GM19452 (cell line): ENCODE measurements at regions not wholly inside any gene's neighbourhood (a gene's known extent, or its start where the extent isn't known, plus 50 kb on each side); places are given as distances from the start of the nearest gene placed in this dataset.

Source experiments
- ATAC-seq: cut with Tn5 transposase; IDR thresholded peaks from one replicate; pipeline ENCODE4 v1.9.1; 2021; ENCODE audit not compliant: unreplicated experiment

DNA sequence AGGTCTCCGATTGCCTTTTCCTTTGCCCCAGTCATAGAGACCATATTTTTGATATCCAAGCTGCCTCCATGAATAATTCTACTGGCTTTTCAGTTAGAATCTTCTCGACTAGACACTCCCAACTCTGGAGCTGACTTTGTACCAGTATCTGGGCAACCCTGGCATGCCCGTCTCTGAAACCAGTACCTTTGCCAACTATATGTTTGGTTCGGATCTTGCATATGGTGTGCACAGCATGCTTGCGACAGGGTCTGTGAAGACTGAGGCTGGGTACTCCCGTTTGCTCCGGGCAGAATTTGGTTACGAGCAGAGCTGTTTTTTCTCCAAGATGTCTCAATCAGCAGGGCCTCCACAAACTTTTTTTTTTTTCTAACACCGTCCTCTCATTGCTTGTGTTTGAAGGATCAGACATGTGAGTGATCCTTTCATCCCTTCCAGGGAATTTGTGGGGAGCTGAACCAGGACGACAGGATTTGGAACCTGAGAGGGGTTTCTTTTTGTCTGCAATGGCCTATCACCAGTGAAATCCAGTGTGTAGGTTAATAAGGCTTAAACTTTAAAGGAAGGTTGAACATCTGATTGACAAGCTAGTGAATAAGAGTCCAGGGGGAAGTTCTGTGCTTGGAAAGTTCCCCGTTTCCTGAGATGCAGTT is 322.3 kb downstream of the MYCN start:
- ATAC-seq: no peak

DNA sequence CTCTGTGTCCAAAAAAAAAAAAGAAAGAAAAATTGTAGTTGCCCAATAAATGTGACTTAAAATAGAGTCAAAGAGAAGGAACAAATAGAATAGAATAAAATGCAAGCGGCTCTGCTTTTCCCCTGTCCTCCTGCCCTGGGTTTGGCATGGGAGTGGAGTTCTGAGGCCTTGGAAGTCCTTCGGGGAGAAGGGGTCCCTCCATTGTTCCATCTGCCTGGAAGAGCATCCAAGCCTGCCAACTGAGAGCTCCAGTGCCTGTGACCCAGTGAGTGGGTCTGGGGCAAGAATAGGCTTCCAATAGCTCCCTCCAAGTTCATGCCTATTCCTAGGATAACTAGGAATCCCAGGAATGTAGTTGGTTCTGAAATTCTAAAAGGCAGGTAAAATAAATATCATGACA is 321.4 kb downstream of the MYCN start:
- ATAC-seq: no peak

GRCh38 chr2:16261071-16261470 is 320.7 kb downstream of the MYCN start:
- ATAC-seq: no peak

GRCh38 chr2:16260041-16260830 is 319.9 kb downstream of the MYCN start:
- no peak for ATAC-seq

DNA sequence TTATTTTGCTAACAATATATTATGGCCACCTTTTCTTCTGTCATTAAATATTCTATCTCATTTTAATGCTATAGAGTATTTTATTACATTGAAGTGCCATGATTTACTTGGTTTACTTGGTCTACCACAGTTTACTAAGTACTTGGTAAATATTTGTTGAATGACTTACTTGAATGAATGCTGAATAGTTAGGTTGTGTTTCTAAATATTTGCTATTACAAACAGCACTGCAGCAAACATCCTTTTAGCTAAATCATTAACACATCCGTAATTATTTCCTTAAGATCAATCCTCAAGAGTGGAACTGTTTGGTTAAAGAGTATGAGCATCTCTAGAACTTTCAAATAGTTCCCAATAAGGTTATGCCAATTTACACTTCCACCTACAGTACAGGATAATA is 318.7 kb downstream of the MYCN start:
- ATAC-seq: no peak

DNA sequence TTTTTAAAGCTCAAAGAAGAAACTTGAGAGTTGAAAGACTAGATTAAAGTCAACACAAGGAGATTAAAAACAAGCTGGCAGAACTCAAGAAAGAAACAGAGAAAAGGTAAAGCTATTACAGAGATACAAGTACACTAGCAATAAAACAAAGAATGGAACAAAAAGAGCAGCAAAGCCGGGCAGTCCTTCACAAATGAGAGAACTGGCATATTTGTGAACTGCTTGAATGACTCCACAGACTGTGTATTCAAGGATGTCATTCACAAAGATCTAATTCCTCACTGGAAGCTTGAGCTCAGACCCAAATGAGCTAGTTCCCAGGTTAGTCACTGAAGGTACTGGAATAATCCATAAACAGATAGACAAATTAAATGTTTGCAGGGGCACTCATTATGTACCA is 318.0 kb downstream of the MYCN start:
- ATAC-seq: no peak

GRCh38 chr2:16257322-16258028 is 317.1 kb downstream of the MYCN start:
- no peak for ATAC-seq

DNA sequence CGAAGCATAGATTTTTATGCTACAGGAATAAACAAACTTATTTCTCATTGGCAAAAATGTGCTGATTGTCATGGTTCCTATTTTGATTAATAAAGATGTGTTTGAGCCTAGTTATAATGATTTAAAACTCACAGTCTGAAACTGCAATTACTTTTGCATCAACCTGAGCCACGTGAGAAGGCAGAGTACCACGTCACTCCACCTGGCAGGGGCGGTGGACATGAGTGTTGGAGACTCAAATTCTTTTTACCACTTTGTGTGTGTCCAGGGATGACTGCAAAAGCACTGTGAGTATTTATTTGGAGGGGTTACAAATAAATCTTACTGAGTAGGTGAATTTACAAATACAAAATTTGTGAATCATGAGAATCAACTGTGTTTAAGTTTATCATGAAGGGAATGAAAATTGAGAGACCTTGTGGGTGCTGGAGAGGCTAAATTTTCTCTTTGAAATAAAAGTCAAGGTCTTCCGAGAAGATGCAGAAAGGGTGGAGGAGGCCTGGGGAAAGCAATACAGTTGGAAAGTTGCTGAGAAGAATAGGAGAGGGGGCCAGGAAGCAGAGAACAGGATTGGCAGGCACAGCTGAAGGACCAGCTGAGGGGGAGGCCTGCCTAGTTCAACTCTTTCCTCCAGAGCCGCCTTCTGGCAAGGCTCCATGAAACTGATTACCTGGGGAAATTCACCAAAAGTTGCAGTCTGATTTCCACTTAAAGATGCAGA is 316.4 kb downstream of the MYCN start:
- ATAC-seq: no peak

DNA sequence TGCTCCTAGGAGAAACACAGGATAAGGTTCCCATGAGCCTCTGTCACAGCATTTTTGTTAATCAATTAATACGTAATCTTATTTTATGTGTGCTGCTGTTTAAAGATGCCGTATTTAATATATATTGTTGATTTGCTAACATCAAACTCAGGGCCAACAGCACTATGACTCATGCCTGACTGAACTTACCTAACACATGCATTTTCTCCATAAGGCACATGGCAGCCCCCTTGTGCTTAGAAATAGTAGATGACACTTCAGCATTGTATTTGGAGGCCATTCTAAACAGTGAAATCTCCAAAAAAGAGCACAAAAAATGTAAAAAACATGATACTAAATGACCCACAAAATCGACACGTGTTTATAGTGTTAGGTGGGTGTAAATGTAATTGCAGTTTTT is 314.8 kb downstream of the MYCN start:
- no peak for ATAC-seq

GRCh38 chr2:16254356-16254965 is 314.1 kb downstream of the MYCN start:
- ATAC-seq: no peak

GRCh38 chr2:16253291-16253690 is 312.9 kb downstream of the MYCN start:
- no peak for ATAC-seq

- ATAC-seq: no peak
Measured at GRCh38 chr2:16252891-16253290, 312.5 kb downstream of the MYCN start.

- ATAC-seq: no peak
Measured at GRCh38 chr2:16252251-16252650, 311.9 kb downstream of the MYCN start.

GRCh38 chr2:16251511-16252225 is 311.3 kb downstream of the MYCN start:
- no peak for ATAC-seq

DNA sequence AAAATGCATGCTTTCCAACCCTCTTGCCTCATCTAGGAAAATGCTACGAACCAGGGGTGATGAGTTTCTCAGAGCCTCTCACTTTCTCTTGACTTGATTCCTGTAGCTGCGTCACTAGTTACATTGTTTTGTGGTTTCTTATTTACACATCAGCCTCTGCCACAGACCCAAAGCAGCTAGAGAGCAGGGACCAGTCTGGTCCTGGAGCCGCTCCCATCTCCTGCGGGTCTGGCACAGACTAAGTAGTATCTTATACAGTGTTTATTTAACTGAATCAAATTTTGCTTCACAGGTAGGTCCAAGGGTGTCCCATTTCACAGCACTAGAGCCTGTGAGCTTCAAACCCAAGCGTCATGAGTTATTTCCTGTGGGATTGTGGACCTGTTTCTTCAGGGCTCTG is 310.5 kb downstream of the MYCN start:
- ATAC-seq: no peak

DNA sequence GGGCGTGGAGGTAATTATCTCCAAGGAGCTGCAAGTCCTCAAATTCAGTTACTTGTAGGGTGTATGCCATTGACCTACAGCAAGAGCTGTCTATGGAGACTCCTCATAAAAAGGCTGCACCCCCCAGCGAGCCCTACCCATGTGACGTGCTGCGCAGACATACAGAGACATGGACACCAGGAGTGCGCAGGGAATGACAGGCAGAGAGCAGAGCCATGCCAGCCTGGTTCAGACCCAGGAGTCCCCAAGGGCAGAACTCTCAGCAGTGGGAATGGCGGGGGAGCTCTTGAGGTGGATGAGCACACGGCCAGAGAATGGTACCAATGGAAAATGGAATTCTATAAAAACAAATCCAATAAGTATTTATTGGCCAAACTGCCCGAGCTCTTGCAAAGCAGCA is 310.1 kb downstream of the MYCN start:
- ATAC-seq: no peak

- ATAC-seq: no peak
Measured at GRCh38 chr2:16250056-16250425, 309.7 kb downstream of the MYCN start.

GRCh38 chr2:16249246-16250055 is 309.1 kb downstream of the MYCN start:
- ATAC-seq: no peak

DNA sequence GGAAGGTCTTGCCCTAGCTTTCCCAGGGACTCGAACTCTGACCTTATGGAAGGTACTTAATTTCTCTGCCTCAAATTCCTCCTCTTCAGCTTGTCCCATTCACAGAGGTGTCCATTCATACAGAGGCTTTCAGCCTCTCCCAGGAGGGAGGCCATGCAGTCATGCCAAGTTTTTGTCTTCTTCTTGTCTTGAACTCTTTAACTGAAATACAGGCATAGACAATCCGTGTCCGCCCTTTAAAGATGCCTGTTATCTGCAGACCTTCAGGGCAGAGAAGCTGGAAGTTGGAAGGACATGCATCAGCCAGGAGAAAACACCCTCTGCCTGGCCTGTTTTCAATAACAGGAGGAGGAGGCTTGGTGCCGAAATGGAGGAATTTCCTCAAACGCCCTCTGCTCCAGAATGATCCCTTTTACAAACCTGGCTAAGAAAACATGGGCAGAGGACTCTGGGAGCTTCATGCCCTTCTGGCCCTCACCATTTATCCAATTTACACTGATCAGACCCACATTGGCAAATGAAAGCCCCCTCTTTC is 308.3 kb downstream of the MYCN start:
- ATAC-seq: no peak
